ENCODE measurements at regions not wholly inside any gene's neighbourhood (a gene's known extent, or its start where the extent isn't known, plus 50 kb on each side); places are given as distances from the start of the nearest gene placed in this dataset.

DNA sequence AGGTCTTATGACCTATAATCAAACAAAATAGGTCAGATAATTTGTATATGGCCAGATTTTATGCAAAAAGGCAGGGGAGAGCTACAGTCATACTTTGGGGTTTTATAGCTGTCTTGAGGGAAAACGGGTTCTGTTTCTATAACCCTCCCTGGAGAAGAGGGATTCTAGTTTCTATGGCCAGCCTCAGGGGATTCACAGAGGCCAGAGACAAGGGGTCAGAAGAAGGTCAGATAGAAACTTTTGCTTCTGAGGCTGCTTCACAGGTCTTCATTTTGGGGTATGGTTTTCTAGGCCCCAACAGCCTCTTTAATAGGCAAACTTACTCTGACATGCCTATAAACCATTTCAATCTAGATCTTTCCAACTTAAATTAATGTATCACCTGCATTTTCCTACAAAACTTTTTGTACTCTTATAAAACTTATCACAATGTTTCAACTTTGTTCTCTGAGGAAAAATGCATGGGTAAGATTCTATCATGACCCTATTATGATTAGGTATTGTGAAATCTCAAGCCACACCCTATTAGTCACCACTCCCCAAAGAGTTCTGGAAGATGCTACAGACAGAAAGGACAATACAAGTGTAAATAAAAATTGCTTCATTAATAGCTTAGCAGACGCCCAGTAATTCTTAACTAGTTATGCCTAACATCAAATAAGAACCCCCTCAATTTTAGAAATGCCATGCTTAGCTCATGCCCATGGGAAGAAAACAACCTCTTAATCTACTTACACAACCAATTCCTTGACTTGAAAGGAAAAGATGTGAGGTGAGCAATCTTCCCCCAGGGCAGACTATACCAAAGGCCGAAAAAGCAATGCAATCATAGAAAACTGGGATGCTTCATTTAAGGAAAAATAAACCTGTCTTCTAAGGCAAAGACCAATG lies 396.6 kb downstream of the TLR4 start:
- TF ChIP-seq, protein P1, sequence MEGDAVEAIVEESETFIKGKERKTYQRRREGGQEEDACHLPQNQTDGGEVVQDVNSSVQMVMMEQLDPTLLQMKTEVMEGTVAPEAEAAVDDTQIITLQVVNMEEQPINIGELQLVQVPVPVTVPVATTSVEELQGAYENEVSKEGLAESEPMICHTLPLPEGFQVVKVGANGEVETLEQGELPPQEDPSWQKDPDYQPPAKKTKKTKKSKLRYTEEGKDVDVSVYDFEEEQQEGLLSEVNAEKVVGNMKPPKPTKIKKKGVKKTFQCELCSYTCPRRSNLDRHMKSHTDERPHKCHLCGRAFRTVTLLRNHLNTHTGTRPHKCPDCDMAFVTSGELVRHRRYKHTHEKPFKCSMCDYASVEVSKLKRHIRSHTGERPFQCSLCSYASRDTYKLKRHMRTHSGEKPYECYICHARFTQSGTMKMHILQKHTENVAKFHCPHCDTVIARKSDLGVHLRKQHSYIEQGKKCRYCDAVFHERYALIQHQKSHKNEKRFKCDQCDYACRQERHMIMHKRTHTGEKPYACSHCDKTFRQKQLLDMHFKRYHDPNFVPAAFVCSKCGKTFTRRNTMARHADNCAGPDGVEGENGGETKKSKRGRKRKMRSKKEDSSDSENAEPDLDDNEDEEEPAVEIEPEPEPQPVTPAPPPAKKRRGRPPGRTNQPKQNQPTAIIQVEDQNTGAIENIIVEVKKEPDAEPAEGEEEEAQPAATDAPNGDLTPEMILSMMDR (IDR thresholded peaks at IDR 0.05) = no peak
- TF ChIP-seq EP300 (IDR thresholded peaks at IDR 0.05) (no peak), POLR2AphosphoS5 (IDR thresholded peaks at IDR 0.05) (no peak), POLR2A (IDR thresholded peaks at IDR 0.05; ENCODE audit: low read depth) (no peak)

Measured in esophagus muscularis mucosa (tissue), 4 donors.